ENCODE measurements at regions not wholly inside any gene's neighbourhood (a gene's known extent, or its start where the extent isn't known, plus 50 kb on each side); places are given as distances from the start of the nearest gene placed in this dataset.
"Not testable (repeated sequence)": the region's sequence is repeated elsewhere in the genome, so short reads cannot be mapped to it uniquely, and the experiment has no call there.

- no peak for DNase-seq
Observed at GRCh38 chr17:51347851-51348584, 87.7 kb downstream of the UTP18 start.

DNA sequence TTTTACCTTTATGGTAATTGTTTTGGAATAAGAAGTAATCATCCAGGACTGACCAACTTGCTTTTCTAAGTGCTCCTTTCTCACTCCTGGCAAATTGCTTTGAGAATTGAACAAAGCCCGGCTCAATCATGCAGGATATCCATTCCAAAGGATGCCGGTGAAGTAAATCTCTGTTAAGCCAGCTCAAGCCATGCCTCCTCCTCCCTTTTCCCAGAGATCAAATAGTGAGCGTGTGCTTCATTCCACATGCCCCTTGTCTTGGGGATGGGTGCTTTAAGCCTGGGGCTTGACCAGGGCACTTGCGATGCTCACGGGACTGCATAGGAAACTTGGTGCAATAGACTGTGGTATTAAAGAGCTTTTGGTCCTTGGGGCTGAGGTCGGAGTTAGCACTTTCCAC lies 90.7 kb downstream of the UTP18 start:
- no peak for DNase-seq

DNA sequence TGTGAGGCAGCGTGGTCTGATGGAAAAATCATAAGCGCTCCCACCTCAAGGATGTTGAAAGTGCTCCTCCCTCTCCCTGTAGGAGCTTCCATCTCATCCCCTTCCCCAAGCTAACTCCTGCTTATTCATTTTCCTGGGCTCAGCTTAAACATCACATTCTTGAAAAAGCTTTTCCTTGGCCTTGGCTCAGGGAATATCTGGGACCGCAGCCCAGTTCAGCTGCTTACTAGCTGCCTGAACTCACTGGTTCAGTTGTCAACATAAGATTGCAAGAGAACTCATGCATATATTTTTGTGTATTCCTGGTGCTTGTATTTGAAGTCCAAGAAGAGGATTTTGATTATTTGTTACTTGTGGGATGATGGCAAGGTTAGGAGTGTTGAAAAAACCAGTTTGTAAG lies 91.5 kb downstream of the UTP18 start:
- no peak for DNase-seq

GRCh38 chr17:51352798-51353197 lies 92.5 kb downstream of the UTP18 start:
- no peak for DNase-seq

- DNase-seq: no peak
Observed at GRCh38 chr17:51353296-51353695, 93.0 kb downstream of the UTP18 start.

DNA sequence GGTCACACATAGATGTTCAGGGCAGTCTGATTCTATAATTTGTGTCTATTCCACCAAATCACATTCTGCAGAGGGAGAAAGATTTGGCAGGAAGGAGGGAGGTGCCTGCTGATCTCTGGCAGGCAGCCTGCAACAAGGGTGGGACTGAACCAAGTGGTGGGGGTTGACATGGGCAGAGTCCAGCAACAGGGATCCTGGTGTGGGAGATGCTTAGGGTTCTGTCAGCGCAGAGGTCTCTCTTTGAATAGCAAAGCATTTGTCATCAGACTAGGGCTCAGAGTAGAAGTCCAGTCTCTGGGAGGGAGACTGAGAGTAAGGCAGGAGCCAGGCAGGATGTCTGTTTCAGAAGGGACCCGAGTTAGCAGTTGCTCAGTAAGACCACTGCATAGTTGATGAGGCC lies 94.6 kb downstream of the UTP18 start:
- DNase-seq: no peak

DNA sequence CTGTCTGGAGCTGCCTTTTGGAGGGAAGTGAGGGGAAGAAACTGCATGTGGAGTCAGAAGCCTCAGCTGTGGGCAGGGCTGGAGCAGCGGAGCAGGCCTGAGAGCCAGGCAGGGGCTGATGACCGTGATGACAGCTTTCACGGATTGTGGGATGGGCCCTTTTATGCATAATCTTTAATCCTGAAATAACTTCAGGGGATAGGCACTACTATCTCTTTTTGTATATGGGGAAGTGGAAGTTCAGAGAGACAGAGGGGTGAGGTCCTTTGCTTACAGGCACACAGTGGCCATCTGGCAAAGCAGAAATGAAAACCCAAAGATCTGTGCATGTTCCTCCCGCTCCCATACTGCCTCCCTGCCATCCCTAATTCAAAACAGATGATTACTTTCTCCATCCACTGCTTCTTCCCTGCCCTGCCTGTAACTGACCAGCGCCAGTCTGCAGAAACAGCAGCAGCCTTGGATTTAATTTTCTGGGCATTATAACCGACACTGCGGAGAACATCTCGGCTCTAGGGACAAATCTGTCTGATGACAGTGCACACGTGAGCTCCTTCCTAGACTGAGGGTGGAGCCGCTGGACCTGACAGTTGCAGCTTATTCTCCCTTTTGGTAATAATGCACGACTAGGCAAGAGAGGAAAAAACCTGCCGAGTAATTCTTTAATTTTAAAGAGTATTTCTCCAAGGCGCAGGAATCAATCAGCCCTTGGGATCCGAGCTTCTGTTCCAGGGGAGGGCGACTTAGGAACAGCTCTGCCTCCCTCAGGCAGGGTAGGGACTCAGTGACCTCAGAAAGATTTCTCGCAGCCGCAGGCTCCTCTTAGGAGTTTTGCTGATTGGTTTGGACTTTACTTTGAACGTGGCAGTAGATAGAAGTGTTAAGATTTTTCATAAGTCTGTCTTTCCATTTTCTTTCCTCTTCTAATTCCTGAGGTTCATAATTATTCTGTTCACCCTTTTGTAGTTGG lies 95.4 kb downstream of the UTP18 start:
- no peak for DNase-seq

- DNase-seq: no peak
Observed at GRCh38 chr17:51359055-51359454, 98.7 kb downstream of the UTP18 start.

- no peak for DNase-seq
Observed at GRCh38 chr17:51362811-51363585, 102.7 kb downstream of the UTP18 start.

DNA sequence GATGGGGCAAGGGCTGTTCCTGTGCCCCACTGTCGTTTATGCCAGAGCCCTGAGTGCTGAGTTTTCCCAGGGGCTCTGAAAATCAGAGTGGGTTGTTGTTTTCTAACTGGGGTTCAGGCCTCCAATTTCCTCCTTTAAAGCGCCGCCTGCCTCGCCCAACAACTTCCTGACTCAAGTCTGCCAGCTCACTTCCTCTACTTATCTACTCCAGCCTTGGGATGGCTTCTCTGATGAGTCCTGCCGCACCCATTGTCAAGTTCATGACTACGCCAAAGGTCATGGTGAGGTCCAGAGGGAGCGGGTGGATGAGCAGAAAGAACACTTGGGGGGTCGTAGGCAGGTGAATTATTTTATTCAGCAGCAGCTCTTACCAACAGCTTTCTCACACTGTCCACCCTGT lies 104.7 kb downstream of the UTP18 start:
- DNase-seq: peak in 2 of 5 donors; percentile 1 to 30

DNA sequence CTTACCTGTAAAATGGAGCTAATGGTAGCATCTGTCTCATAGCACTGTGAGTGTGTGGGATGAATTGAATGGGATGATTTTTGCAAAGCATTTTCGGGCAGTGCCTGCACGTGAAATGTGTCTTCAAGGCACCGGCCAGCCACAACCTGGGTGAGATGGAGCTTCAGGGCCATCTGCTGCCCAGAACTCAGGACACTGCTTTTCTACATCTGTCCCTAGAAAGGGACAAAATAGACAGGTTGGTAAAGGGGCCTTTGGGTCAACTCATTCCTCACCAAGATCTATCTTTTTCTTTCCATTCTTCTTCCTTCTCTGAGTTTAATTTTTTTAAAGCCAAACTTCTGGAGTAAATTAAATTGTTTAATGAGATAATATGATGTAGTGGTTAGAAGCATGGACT lies 106.5 kb downstream of the UTP18 start:
- no peak for DNase-seq

- not testable (repeated sequence) for DNase-seq
Observed at GRCh38 chr17:51367836-51368235, 107.5 kb downstream of the UTP18 start.

DNA sequence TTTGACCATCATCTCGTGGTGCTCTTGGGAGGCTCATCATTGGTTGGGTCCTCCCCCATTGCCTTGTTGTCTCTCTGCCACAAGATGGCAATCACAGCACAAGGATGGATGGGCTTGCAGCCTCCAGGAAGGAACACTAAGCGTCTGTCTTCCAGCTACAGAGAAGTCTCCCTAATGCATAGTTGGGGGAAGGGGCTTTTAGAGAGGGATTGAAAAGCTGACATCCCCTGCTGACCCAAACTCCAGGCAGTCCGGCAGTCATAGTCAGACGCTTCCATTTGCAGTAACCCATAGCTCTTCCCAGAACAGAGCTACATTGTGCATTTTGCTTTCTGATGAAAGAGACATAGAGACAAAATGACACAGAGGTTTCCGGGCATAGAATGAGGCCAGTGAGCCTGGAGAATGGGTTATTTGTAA lies 111.4 kb downstream of the UTP18 start:
- peak in 3 of 5 donors; percentile 11 to 62 (median 32) for DNase-seq

DNA sequence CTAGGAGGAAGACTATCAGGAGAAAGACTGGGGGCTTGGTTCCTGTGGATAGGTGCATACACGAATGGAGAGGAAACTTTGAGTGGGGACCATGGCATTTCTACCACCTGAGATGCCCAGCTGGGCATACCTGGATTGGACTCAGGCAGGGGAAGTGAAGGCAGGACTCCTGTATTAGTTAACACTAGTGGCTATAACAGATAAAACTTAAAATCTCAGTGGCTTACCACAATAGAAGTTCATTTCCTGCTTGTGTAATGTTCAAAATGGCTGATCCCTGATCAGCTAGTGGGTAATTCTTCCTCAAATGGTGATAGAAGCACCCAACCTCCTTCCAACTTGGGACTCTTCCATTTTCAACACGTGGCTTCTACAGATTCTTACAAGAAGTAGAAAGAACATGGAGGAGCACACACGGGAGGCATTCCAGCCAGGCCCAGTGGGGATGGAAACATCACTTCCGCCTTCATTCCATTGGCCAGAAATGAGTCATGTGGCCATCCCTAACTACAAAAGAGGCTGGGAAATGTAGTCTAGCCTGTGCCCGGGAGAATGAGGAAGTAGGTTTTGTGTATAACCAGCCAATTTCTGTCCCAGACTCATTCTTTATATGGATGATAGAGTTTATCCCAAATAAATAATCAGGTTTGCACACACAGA lies 112.1 kb downstream of the UTP18 start:
- DNase-seq: peak in 1 of 5 donors; percentile 39

DNA sequence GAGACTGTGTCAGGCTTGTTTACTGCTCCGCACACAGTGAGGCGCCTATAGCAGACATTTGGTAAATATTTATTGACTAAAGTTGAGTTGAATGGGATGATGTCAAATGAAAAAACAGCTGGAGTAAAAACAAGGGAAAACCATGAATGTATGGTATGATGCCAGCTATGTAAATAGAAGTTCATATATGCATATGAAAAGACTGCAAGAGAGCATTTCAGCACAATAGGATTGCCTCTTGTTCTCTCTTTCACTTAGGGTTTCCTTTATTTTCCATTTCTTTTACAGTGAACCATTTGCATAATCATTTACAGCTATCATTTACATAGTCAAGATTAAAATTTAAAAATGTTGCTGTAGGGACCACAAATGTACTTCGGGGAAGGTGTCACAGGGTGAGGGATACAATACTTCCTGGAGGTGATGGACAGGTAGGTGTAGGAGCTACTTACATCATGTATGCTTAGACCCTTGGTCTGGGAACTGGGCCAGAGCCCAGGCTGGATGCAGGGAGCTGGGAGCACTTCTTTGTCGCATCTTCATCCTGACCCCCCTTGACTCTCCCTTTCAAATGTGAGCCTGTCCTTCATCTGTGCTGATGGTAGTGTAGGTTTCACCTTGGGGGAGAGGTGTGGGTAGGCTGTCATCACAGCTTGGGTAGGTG lies 113.3 kb downstream of the UTP18 start:
- no peak for DNase-seq

DNA sequence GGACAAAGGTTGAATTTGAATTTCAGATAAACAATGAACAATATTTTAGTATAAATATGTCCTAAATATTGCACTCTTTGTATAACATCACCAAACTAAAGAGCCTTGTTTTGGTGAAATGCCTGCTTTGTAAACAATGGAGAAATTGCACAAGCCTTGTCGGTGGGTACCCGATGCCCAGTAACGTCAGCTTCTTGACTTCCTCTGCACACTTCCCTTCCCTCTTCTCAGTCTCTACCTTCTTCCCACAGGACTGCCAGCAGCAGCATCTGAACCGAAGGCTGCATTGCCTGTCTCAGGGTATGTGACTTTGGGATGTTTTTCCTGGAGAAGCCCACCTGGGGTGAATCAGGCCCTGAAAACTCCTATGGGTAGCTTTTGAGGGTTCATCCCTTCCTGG lies 113.9 kb downstream of the UTP18 start:
- no peak for DNase-seq

DNA sequence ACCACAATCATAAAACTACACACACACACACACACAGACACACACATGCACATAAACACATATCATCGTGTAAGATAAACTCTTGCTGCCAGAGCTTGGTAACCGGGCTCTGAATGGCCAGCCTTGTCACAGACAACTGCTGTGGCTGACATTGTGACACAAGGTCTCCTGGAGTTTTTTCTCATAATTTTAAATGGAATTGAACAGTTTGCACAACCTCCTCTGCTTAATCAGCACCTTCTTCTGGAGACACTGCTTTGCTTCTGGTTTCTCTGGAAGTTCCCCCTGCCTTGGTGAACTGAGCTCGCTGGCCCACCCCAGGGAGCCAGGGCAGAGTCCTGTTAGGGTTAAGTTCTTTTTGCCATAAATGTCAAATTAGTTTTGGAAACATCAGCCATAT lies 115.4 kb downstream of the UTP18 start:
- DNase-seq: no peak

GRCh38 chr17:51376739-51377138 lies 116.4 kb downstream of the UTP18 start:
- DNase-seq: no peak

- DNase-seq: no peak
Observed at GRCh38 chr17:51381262-51381661, 120.9 kb downstream of the UTP18 start.

DNA sequence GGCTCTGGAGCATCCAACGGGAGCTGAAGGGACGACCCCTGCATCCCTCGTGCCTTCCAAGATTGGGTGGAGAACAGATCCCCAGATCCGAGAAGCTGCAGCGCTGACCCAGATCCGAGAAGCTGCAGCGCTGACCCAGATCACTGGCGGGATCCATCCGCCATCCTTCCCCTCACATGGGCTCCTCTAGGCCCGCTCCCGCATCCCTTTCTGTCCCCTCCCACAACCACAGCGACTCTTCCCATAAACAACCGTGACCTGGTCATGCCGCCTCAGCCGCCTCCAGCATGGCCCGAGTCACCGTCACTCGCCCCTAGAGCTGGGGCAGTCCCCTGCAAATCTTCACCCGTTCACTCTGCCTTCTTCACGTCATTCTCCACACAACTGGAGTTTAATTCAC lies 124.9 kb downstream of the UTP18 start:
- no peak for DNase-seq

DNA sequence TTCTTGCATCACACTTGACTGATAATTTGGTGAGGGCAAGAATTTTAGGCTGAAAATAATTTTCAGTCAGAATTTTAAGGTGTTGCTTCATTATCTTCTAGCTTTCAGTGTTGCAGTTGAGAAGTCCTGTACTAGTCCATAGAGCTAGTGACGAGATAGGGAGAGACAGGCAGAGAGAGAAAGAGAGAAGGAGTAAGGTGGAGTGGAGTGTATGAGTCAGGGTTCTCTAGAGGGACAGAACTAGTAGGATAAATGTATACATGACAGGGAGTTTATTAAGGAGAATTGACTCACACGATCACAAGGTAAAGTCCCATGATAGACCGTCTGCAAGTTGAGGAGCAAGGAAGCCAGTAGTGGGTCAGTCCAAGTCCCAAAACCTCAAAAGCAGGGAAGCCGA lies 127.2 kb downstream of the UTP18 start:
- no peak for DNase-seq

DNA sequence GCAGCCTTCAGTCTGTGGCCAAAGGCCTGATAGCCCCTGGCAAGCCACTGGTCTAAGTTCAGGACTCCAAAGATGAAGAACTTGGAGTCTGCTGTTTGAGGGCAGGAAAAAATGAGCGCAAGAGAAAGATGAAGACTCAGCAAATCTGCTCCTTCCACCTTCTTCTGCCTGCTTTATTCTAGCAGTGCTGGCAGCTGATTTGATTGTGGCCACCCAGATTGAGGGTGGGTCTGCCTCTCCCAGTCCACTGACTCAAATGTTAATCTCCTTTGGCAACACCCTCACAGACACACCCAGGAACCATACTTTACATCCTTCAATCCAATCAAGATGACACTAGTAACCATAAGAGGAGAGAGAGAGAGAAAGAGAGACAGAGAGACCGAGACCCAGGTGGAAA lies 127.6 kb downstream of the UTP18 start:
- no peak for DNase-seq
